Liver (tissue), 8 donors: ENCODE measurements at regions not wholly inside any gene's neighbourhood (a gene's known extent, or its start where the extent isn't known, plus 50 kb on each side); places are given as distances from the start of the nearest gene placed in this dataset.

Source experiments
- DNase-seq: peaks from one replicate; pipeline ENCODE4 v3.0.0-alpha.2; 2017; ENCODE audit warnings: low spot score
- H3K27ac ChIP-seq, 2 donors: one replicate each; pipeline ENCODE4 v1.7.0; 2013; ENCODE audit warnings: inconsistent platforms in 2 of 2, low read length in 2 of 2, control low read depth in 1 of 2, low read depth in 1 of 2, mild to moderate bottlenecking in 1 of 2
- H3K27me3 ChIP-seq, 4 donors: one replicate each; pipeline versions ENCODE4 v1.6.1 to v1.7.0; 2013; ENCODE audit warnings: low read length in 3 of 4, inconsistent platforms in 1 of 4, mild to moderate bottlenecking in 1 of 4, moderate library complexity in 1 of 4; ENCODE audit not compliant: control insufficient read depth in 4 of 4, insufficient read depth in 4 of 4
- H3K36me3 ChIP-seq, 4 donors: one replicate each; pipeline versions ENCODE4 v1.6.1 to v1.7.0; 2013; ENCODE audit warnings: low read length in 3 of 4, mild to moderate bottlenecking in 3 of 4, low read depth in 1 of 4, moderate library complexity in 1 of 4; ENCODE audit not compliant: control insufficient read depth in 4 of 4, insufficient read depth in 3 of 4
- H3K4me1 ChIP-seq, 4 donors: one replicate each; pipeline versions ENCODE4 v1.6.1 to v1.7.0; 2013; ENCODE audit warnings: low read length in 3 of 4, mild to moderate bottlenecking in 3 of 4, moderate library complexity in 1 of 4; ENCODE audit not compliant: control insufficient read depth in 4 of 4, insufficient read depth in 4 of 4
- H3K4me3 ChIP-seq, 3 donors: one replicate each; pipeline versions ENCODE4 v1.6.1 to v1.7.0; 2013; ENCODE audit warnings: low read length in 3 of 3, control low read depth in 1 of 3, low read depth in 1 of 3, mild to moderate bottlenecking in 1 of 3
- H3K9ac ChIP-seq, 2 donors: one replicate each; pipeline ENCODE4 v1.7.0; 2013; ENCODE audit warnings: low read length in 2 of 2, mild to moderate bottlenecking in 2 of 2, moderate library complexity in 2 of 2, control low read depth in 1 of 2, low read depth in 1 of 2
- H3K9me3 ChIP-seq, 4 donors: one replicate each; pipeline versions ENCODE4 v1.6.1 to v1.7.0; 2013; ENCODE audit warnings: low read length in 3 of 4; ENCODE audit not compliant: control insufficient read depth in 4 of 4
- ATF3 ChIP-seq: IDR thresholded peaks from 2 replicates; pipeline ENCODE4 v1.6.1; 2016; ENCODE audit warnings: antibody characterized with exemption
- CTCF ChIP-seq: fragments of 150-350 bp; IDR thresholded peaks from 2 replicates; pipeline ENCODE4 v1.5.1; 2017; ENCODE audit warnings: improper control_type of control experiment, low read depth, low read length; ENCODE audit not compliant: missing input control
- EGR1 ChIP-seq, 2 donors: IDR thresholded peaks; 2 replicates each; pipeline ENCODE4 v1.6.1; 2016 to 2018; ENCODE audit warnings: antibody characterized with exemption in 2 of 2, low read depth in 2 of 2
- FOXA1 ChIP-seq: IDR thresholded peaks from 2 replicates; pipeline ENCODE4 v1.6.1; 2016; ENCODE audit warnings: antibody characterized with exemption
- FOXA2 ChIP-seq: IDR thresholded peaks from 2 replicates; pipeline ENCODE4 v1.6.1; 2016; ENCODE audit warnings: antibody characterized with exemption
- GABPA ChIP-seq, 2 donors: IDR thresholded peaks in 1 of 2; conservative IDR thresholded peaks in 1 of 2; 2 replicates each; pipeline ENCODE4 v1.6.1; 2016; ENCODE audit warnings: antibody characterized with exemption in 2 of 2, mild to moderate bottlenecking in 1 of 2, moderate library complexity in 1 of 2
- HNF4A ChIP-seq, 2 donors: conservative IDR thresholded peaks; 2 replicates each; pipeline ENCODE4 v1.6.1; 2016; ENCODE audit warnings: antibody characterized with exemption in 2 of 2, mild to moderate bottlenecking in 2 of 2
- HNF4G ChIP-seq: IDR thresholded peaks from 2 replicates; pipeline ENCODE4 v1.6.1; 2016; ENCODE audit warnings: antibody characterized with exemption
- JUND ChIP-seq, 2 donors: IDR thresholded peaks; 2 replicates each; pipeline ENCODE4 v1.6.1; 2016; ENCODE audit warnings: antibody characterized with exemption in 2 of 2
- MAX ChIP-seq: IDR thresholded peaks from 2 replicates; pipeline ENCODE4 v1.6.1; 2016; ENCODE audit warnings: antibody characterized with exemption
- NR2F2 ChIP-seq: IDR thresholded peaks from 2 replicates; pipeline ENCODE4 v1.6.1; 2016; ENCODE audit warnings: antibody characterized with exemption
- RAD21 ChIP-seq, 2 donors: IDR thresholded peaks; 2 replicates each; pipeline ENCODE4 v1.6.1; 2016; ENCODE audit warnings: antibody characterized with exemption in 2 of 2, mild to moderate bottlenecking in 2 of 2
- REST ChIP-seq: IDR thresholded peaks from 2 replicates; pipeline ENCODE4 v1.6.1; 2016; ENCODE audit warnings: antibody characterized with exemption, mild to moderate bottlenecking
- RXRA ChIP-seq, 2 donors: IDR thresholded peaks; 2 replicates each; pipeline ENCODE4 v1.6.1; 2017 to 2018; ENCODE audit warnings: antibody characterized with exemption in 2 of 2, mild to moderate bottlenecking in 1 of 2
- SP1 ChIP-seq: IDR thresholded peaks from 2 replicates; pipeline ENCODE4 v1.6.1; 2018; ENCODE audit warnings: antibody characterized with exemption, mild to moderate bottlenecking
- TAF1 ChIP-seq: conservative IDR thresholded peaks from 2 replicates; pipeline ENCODE4 v1.6.1; 2016; ENCODE audit warnings: antibody characterized with exemption, mild to moderate bottlenecking
- YY1 ChIP-seq: IDR thresholded peaks from 2 replicates; pipeline ENCODE4 v1.6.1; 2016; ENCODE audit warnings: antibody characterized with exemption, mild to moderate bottlenecking
- ZBTB33 ChIP-seq: IDR thresholded peaks from 2 replicates; pipeline ENCODE4 v1.6.1; 2016; ENCODE audit warnings: antibody characterized with exemption
- WGBS: extraction: QIAGEN DNeasy Blood & Tissue Kit; methylation state at CpG from one replicate; pipeline ENCODE4 v1.1.7; 2013; 5-methylcytosine and 5-hydroxymethylcytosine counted together
- donor health status: healthy.
- donor health status: healthy.
- donor health status: healthy.
- donor health status: healthy.
- donor health status: healthy.

- TF ChIP-seq YY1 (no peak), RAD21 (IDR thresholded peaks at IDR 0.05) (no peak), HNF4A (conservative IDR thresholded peaks at IDR 0.05) (no peak), EGR1 (IDR thresholded peaks at IDR 0.05; ENCODE audit: low read depth in 2 of 2) (no peak), GABPA (IDR thresholded peaks at IDR 0.05 in 1 of 2, conservative IDR thresholded peaks at IDR 0.05 in 1 of 2) (no peak), FOXA2 (no peak), SP1 (no peak), JUND (IDR thresholded peaks at IDR 0.05) (no peak), FOXA1 (no peak), RXRA (IDR thresholded peaks at IDR 0.05) (no peak), NR2F2 (no peak), HNF4G (no peak), TAF1 (no peak), ZBTB33 (no peak), REST (no peak), CTCF (no peak), ATF3 (no peak), MAX (no peak)
- H3K27me3 ChIP-seq, result peaks cover 0 to 6% (median 0%) of the 10 kb centered on the region in 4 donors
- no peak for DNase-seq
- no peak overlapping the region for H3K4me3 ChIP-seq
- H3K36me3 ChIP-seq, result no peaks in the 10 kb centered on the region
- no peaks in the 10 kb centered on the region for H3K9me3 ChIP-seq
- no peaks in the 10 kb centered on the region for H3K4me1 ChIP-seq
- WGBS, result 76% methylated on average over 3 of the region's 3 CpGs
- H3K9ac ChIP-seq, result no peak overlapping the region
- H3K27ac ChIP-seq, result no peak overlapping the region
Observed at GRCh38 chr2:58701688-58702301, 460.7 kb upstream of the FANCL start.
